Lung (tissue), 11 donors: ENCODE measurements at regions not wholly inside any gene's neighbourhood (a gene's known extent, or its start where the extent isn't known, plus 50 kb on each side); places are given as distances from the start of the nearest gene placed in this dataset.

Source experiments
- ATAC-seq: fragments of 200-7000 bp; cut with Tn5 transposase; one replicate; pipeline ENCODE4 v1.9.1; 2020; ENCODE audit warnings: moderate number of reproducible peaks; ENCODE audit not compliant: insufficient read depth, low FRiP score
- DNase-seq, 3 donors: peaks; one replicate each; pipeline ENCODE4 v3.0.0-alpha.2; 2013 to 2017
- H3K27ac ChIP-seq, 2 donors: one replicate each; pipeline ENCODE4 v1.5.1; 2013; ENCODE audit warnings: mild to moderate bottlenecking in 2 of 2, moderate library complexity in 2 of 2, control low read depth in 1 of 2, inconsistent platforms in 1 of 2, low read depth in 1 of 2, low read length in 1 of 2
- H3K27me3 ChIP-seq, 3 donors: one replicate each; pipeline ENCODE4 v1.5.1; 2013; ENCODE audit warnings: low read length in 2 of 3; ENCODE audit not compliant: control insufficient read depth in 3 of 3, insufficient read depth in 3 of 3
- H3K36me3 ChIP-seq, 4 donors: one replicate each; pipeline ENCODE4 v1.5.1; 2013; ENCODE audit warnings: low read length in 4 of 4, mild to moderate bottlenecking in 1 of 4, moderate library complexity in 1 of 4; ENCODE audit not compliant: control insufficient read depth in 4 of 4, insufficient read depth in 4 of 4
- H3K4me1 ChIP-seq, 5 donors: one replicate each; pipeline ENCODE4 v1.5.1; 2013; ENCODE audit warnings: low read length in 5 of 5, mild to moderate bottlenecking in 2 of 5, moderate library complexity in 1 of 5; ENCODE audit not compliant: control insufficient read depth in 5 of 5, insufficient read depth in 5 of 5
- H3K4me3 ChIP-seq: one replicate; pipeline ENCODE4 v1.5.1; 2013; ENCODE audit warnings: mild to moderate bottlenecking, control low read depth, moderate library complexity
- H3K9ac ChIP-seq, 2 donors: one replicate each; pipeline ENCODE4 v1.5.1; 2013; ENCODE audit warnings: low read length in 2 of 2, control low read depth in 1 of 2; ENCODE audit not compliant: insufficient read depth in 1 of 2
- H3K9me3 ChIP-seq, 4 donors: one replicate each; pipeline ENCODE4 v1.5.1; 2013; ENCODE audit warnings: low read length in 3 of 4, mild to moderate bottlenecking in 1 of 4, moderate library complexity in 1 of 4; ENCODE audit not compliant: control insufficient read depth in 4 of 4, insufficient read depth in 3 of 4
- WGBS, 2 donors: extraction: QIAGEN DNeasy Blood & Tissue Kit; methylation state at CpG; one replicate each; pipeline ENCODE4 v1.1.7; 2013; 5-methylcytosine and 5-hydroxymethylcytosine counted together
- TF ChIP-seq, protein P1 (sequence below): IDR thresholded peaks from 2 replicates; pipeline ENCODE4 v1.5.1; 2012; ENCODE audit warnings: mild to moderate bottlenecking; ENCODE audit errors: control extremely low read depth, extremely low read depth
- donor health status: control.
- donor health status: control.
- donor health status: Bipolar disorder and iron deficiency.
- donor health status: healthy.
- donor health status: DM: yes; HTN: yes; CAD: no.

DNA sequence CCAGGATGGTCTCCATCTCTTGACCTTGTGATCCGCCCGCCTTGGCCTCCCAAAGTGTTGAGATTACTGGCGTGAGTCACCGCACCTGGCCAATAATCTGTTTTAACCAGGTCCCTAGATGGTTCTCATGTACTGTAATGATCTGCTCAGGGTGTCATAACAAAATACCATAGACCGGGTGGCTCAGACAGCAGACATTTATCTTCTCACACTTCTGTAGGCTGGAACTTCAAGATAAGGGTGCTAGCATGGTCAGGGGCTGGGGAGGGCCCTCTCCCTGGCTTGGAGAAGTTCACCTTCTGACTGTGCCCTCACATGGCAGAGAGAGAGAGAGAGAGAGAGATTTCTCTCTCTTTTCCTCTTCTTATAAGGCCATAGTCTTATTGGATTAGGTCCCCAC lies 279.4 kb upstream of the LYZL1 start:
- no peak for DNase-seq
- 76 to 87% methylated on average over 5 of the region's 5 CpGs for WGBS, 2 donors
- peaks cover 0 to 2% (median 0%) of the 10 kb centered on the region in 4 donors for H3K9me3 ChIP-seq
- ATAC-seq = no peak
- H3K9ac ChIP-seq = no peak overlapping the region
- TF ChIP-seq, protein P1, sequence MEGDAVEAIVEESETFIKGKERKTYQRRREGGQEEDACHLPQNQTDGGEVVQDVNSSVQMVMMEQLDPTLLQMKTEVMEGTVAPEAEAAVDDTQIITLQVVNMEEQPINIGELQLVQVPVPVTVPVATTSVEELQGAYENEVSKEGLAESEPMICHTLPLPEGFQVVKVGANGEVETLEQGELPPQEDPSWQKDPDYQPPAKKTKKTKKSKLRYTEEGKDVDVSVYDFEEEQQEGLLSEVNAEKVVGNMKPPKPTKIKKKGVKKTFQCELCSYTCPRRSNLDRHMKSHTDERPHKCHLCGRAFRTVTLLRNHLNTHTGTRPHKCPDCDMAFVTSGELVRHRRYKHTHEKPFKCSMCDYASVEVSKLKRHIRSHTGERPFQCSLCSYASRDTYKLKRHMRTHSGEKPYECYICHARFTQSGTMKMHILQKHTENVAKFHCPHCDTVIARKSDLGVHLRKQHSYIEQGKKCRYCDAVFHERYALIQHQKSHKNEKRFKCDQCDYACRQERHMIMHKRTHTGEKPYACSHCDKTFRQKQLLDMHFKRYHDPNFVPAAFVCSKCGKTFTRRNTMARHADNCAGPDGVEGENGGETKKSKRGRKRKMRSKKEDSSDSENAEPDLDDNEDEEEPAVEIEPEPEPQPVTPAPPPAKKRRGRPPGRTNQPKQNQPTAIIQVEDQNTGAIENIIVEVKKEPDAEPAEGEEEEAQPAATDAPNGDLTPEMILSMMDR = no peak
- no peaks in the 10 kb centered on the region for H3K27me3 ChIP-seq
- peaks cover 0 to 23% (median 2%) of the 10 kb centered on the region in 5 donors for H3K4me1 ChIP-seq
- no peak overlapping the region for H3K27ac ChIP-seq
- H3K4me3 ChIP-seq = no peak overlapping the region
- H3K36me3 ChIP-seq = no peaks in the 10 kb centered on the region

DNA sequence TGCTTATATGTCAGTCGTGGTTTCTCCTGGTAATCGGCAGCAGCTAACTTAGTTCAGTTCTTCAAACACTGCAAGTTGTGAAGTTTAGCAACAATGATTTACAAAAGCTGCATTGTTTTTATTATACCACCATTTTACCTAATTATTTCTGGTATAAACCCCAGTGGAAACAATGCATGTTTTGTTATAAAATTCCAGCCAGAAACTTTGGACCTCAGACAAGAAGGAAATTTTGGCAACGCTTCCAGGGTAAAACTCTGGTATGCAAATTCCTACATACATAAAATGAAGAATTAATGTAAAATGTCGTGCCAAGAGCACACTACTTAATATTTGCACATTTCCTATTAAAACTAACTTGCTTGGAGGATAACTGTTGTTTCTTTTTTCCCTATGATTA lies 277.4 kb upstream of the LYZL1 start:
- Histone ChIP-seq H3K4me1 (peaks cover 0 to 23% (median 2%) of the 10 kb centered on the region in 5 donors), H3K9me3 (peaks cover 0 to 2% (median 0%) of the 10 kb centered on the region in 4 donors), H3K27ac (no peak overlapping the region), H3K36me3 (no peaks in the 10 kb centered on the region), H3K27me3 (no peaks in the 10 kb centered on the region), H3K9ac (no peak overlapping the region), H3K4me3 (no peak overlapping the region)
- no peak for ATAC-seq
- DNase-seq = peak in 2 of 3 donors; percentile 86 to 87
- TF ChIP-seq, protein P1 = no peak
- 54 to 77% methylated on average over 4 of the region's 4 CpGs for WGBS, 2 donors

- no peak for DNase-seq
- H3K9me3 ChIP-seq = no peaks in the 10 kb centered on the region
- TF ChIP-seq, protein P1 = no peak
- ATAC-seq = no peak
- H3K4me1 ChIP-seq = peaks cover 0 to 18% (median 2%) of the 10 kb centered on the region in 5 donors
- no peak overlapping the region for H3K27ac ChIP-seq
- WGBS, 2 donors = 74 to 78% methylated on average over 9 of the region's 9 CpGs
- no peaks in the 10 kb centered on the region for H3K36me3 ChIP-seq
- no peak overlapping the region for H3K9ac ChIP-seq
- H3K4me3 ChIP-seq = no peak overlapping the region
- no peaks in the 10 kb centered on the region for H3K27me3 ChIP-seq
These were observed 275.8 kb upstream of the LYZL1 start for GRCh38 chr10:29012926-29013554.

GRCh38 chr10:29021591-29021990 lies 267.3 kb upstream of the LYZL1 start:
- TF ChIP-seq, protein P1 = no peak
- Histone ChIP-seq H3K9me3 (peaks cover 0 to 2% (median 0%) of the 10 kb centered on the region in 4 donors), H3K9ac (no peak overlapping the region), H3K27me3 (no peaks in the 10 kb centered on the region), H3K36me3 (no peaks in the 10 kb centered on the region), H3K4me1 (peaks cover 0 to 6% (median 0%) of the 10 kb centered on the region in 5 donors), H3K4me3 (no peak overlapping the region), H3K27ac (no peak overlapping the region)
- 85 to 90% methylated on average over 3 of the region's 3 CpGs for WGBS, 2 donors
- peak in 1 of 3 donors; percentile 61 for DNase-seq
- ATAC-seq = no peak
